Keratinocyte (primary cell): ENCODE measurements at regions not wholly inside any gene's neighbourhood (a gene's known extent, or its start where the extent isn't known, plus 50 kb on each side); places are given as distances from the start of the nearest gene placed in this dataset.

Experiments used
- DNase-seq: peaks from one replicate; pipeline ENCODE4 v3.0.0-alpha.2; 2011; ENCODE audit warnings: low read depth, missing footprints, low spot score
- FAIRE-seq: peaks from 2 replicates; lab custom pipeline; 2011; peaks lifted over from hg19 to GRCh38; lab: Jason Lieb, UNC
- H2AFZ ChIP-seq: 2 replicates; pipeline ENCODE4 v1.6.0; 2012; ENCODE audit warnings: low read length, control low read depth, inconsistent platforms; ENCODE audit not compliant: control insufficient read depth
- H3K27ac ChIP-seq: 2 replicates; pipeline ENCODE4 v1.5.1; 2011; ENCODE audit warnings: low read length; ENCODE audit not compliant: control insufficient read depth, insufficient read depth
- H3K27me3 ChIP-seq: 3 replicates; pipeline ENCODE4 v1.6.0; 2011; ENCODE audit warnings: low read length; ENCODE audit not compliant: control insufficient read depth, insufficient read depth; ENCODE audit errors: extremely low read depth
- H3K36me3 ChIP-seq, 2 experiments: 2 replicates in 1 of 2; 3 replicates in 1 of 2; pipeline ENCODE4 v1.5.1; 2011; ENCODE audit warnings: low read length in 2 of 2, mild to moderate bottlenecking in 1 of 2; ENCODE audit not compliant: control insufficient read depth in 2 of 2, insufficient read depth in 2 of 2; ENCODE audit errors: extremely low read depth in 1 of 2
- H3K4me1 ChIP-seq: 3 replicates; pipeline ENCODE4 v1.5.1; 2011; ENCODE audit warnings: low read length; ENCODE audit not compliant: control insufficient read depth, insufficient read depth; ENCODE audit errors: extremely low read depth
- H3K4me2 ChIP-seq: 3 replicates; pipeline ENCODE4 v1.6.0; 2011; ENCODE audit warnings: low read depth, low read length; ENCODE audit not compliant: control insufficient read depth, insufficient read depth; ENCODE audit errors: extremely low read depth
- H3K4me3 ChIP-seq, 3 experiments: fragments of 200-600 bp in 1 of 3; sonication (generic) in 1 of 3; 2 replicates in 2 of 3; 3 replicates in 1 of 3; pipeline ENCODE4 v1.5.1; 2011 to 2016; ENCODE audit warnings: low read length in 3 of 3, mild to moderate bottlenecking in 3 of 3, control low read depth in 2 of 3, inconsistent platforms in 1 of 3, low read depth in 1 of 3, mixed read lengths in 1 of 3, mixed run types in 1 of 3, moderate library complexity in 1 of 3; ENCODE audit not compliant: control insufficient read depth in 2 of 3, insufficient read depth in 2 of 3; ENCODE audit errors: extremely low read depth in 1 of 3
- H3K79me2 ChIP-seq: 2 replicates; pipeline ENCODE4 v1.6.0; 2012; ENCODE audit warnings: low read length; ENCODE audit not compliant: control insufficient read depth, insufficient read depth
- H3K9ac ChIP-seq: 3 replicates; pipeline ENCODE4 v1.6.0; 2011; ENCODE audit warnings: low read length; ENCODE audit not compliant: control insufficient read depth, insufficient read depth; ENCODE audit errors: extremely low read depth
- H3K9me1 ChIP-seq: 3 replicates; pipeline ENCODE4 v1.6.0; 2011; ENCODE audit warnings: low read length; ENCODE audit not compliant: control insufficient read depth, insufficient read depth; ENCODE audit errors: extremely low read depth
- H3K9me3 ChIP-seq: 2 replicates; pipeline ENCODE4 v1.5.1; 2012; ENCODE audit warnings: low read depth, low read length; ENCODE audit not compliant: control insufficient read depth
- H4K20me1 ChIP-seq: 3 replicates; pipeline ENCODE4 v1.6.0; 2011; ENCODE audit warnings: low read length; ENCODE audit not compliant: control insufficient read depth, insufficient read depth; ENCODE audit errors: extremely low read depth
- CTCF ChIP-seq, 3 experiments: IDR thresholded peaks in 1 of 3; conservative IDR thresholded peaks in 1 of 3; optimal IDR thresholded peaks in 1 of 3; 2 replicates in 2 of 3; 3 replicates in 1 of 3; pipeline versions ENCODE3 to v1.5.1; 2011; ENCODE audit warnings: low read length in 3 of 3, mild to moderate bottlenecking in 3 of 3, moderate library complexity in 2 of 3, control low read depth in 1 of 3, inconsistent platforms in 1 of 3; ENCODE audit not compliant: insufficient read depth in 2 of 3; ENCODE audit errors: extremely low read depth in 1 of 3
- EZH2 ChIP-seq: IDR thresholded peaks from one replicate; pipeline ENCODE4 v1.6.1; 2012; ENCODE audit warnings: inconsistent platforms, mild to moderate bottlenecking, low read length, moderate library complexity
- dilution Hi-C: fragments of 300-500 bp; cut with MboI; formaldehyde crosslinking; loops from one replicate; pipeline ENCODE4 v1.7.0; 2020; ENCODE audit warnings: low sequenced_read_pairs; ENCODE audit not compliant: extremely low pct_ligation_motif_present

- H3K4me3 ChIP-seq, result no peak overlapping the region
- TF ChIP-seq EZH2 (no peak), CTCF (optimal IDR thresholded peaks at IDR 0.05 in 1 of 3, IDR thresholded peaks at IDR 0.05 in 1 of 3, conservative IDR thresholded peaks at IDR 0.05 in 1 of 3; ENCODE audit: extremely low read depth in 1 of 3, insufficient read depth in 2 of 3, low read length in 3 of 3) (no peak)
- no peak for DNase-seq
- H4K20me1 ChIP-seq, result no peaks in the 10 kb centered on the region
- H3K27me3 ChIP-seq, result no peaks in the 10 kb centered on the region
- no peak overlapping the region for H3K4me2 ChIP-seq
- no peaks in the 10 kb centered on the region for H3K79me2 ChIP-seq
- no peak overlapping the region for H3K27ac ChIP-seq
- H3K9me1 ChIP-seq, result no peaks in the 10 kb centered on the region
- H3K4me1 ChIP-seq, result no peaks in the 10 kb centered on the region
- dilution Hi-C loops, result no loop called here
- H2AFZ ChIP-seq, result no peak overlapping the region
- no peaks in the 10 kb centered on the region for H3K36me3 ChIP-seq
- no peaks in the 10 kb centered on the region for H3K9me3 ChIP-seq
- FAIRE-seq, result no peak
- H3K9ac ChIP-seq, result no peak overlapping the region
Measured at GRCh38 chr2:228377533-228377932, 196.0 kb upstream of the SPHKAP start.

GRCh38 chr2:228374741-228375140, 193.3 kb upstream of the SPHKAP start:
- Histone ChIP-seq H2AFZ (no peak overlapping the region), H3K9ac (no peak overlapping the region), H3K79me2 (no peaks in the 10 kb centered on the region), H3K4me2 (no peak overlapping the region), H3K36me3 (no peaks in the 10 kb centered on the region), H4K20me1 (no peaks in the 10 kb centered on the region), H3K27ac (no peak overlapping the region), H3K9me3 (no peaks in the 10 kb centered on the region), H3K4me3 (no peak overlapping the region), H3K4me1 (no peaks in the 10 kb centered on the region), H3K9me1 (no peaks in the 10 kb centered on the region), H3K27me3 (no peaks in the 10 kb centered on the region)
- no peak for DNase-seq
- dilution Hi-C loops, result no loop called here
- no peak for FAIRE-seq
- TF ChIP-seq CTCF (optimal IDR thresholded peaks at IDR 0.05 in 1 of 3, IDR thresholded peaks at IDR 0.05 in 1 of 3, conservative IDR thresholded peaks at IDR 0.05 in 1 of 3; ENCODE audit: extremely low read depth in 1 of 3, insufficient read depth in 2 of 3, low read length in 3 of 3), result no peak
- no peak for TF ChIP-seq EZH2
